A549 (cell line): ENCODE measurements at regions not wholly inside any gene's neighbourhood (a gene's known extent, or its start where the extent isn't known, plus 50 kb on each side); places are given as distances from the start of the nearest gene placed in this dataset.

Experiments used
- CHD2 ChIP-seq: fragments of 150-350 bp; IDR thresholded peaks from 2 replicates; pipeline ENCODE4 v1.6.1; 2014; ENCODE audit warnings: low read length; ENCODE audit not compliant: partially characterized antibody
- CTCF ChIP-seq: fragments of >200 bp; sonication (Bioruptor Twin); formaldehyde crosslinking; IDR thresholded peaks from 3 replicates; pipeline ENCODE4 v1.5.1; 2016
- EP300 ChIP-seq, 2 experiments: fragments of >200 bp; sonication (Bioruptor Twin); formaldehyde crosslinking; IDR thresholded peaks; 2 replicates in 1 of 2; 3 replicates in 1 of 2; pipeline ENCODE4 v1.6.1; 2016 to 2017
- MAFK ChIP-seq: fragments of 450-650 bp; IDR thresholded peaks from 2 replicates; pipeline ENCODE4 v1.6.1; 2014; ENCODE audit not compliant: partially characterized antibody
- MAZ ChIP-seq: fragments of 150-350 bp; IDR thresholded peaks from 2 replicates; pipeline ENCODE4 v1.6.1; 2014; ENCODE audit warnings: antibody characterized with exemption, low read depth, low read length, borderline replicate concordance
- MYC ChIP-seq: IDR thresholded peaks from 2 replicates; pipeline ENCODE4 v1.6.1; 2012; ENCODE audit warnings: mild to moderate bottlenecking, inconsistent platforms, low read length, improper control_type of control experiment, borderline replicate concordance
- NPAS2 ChIP-seq: fragments of 250-450 bp; sonication (Bioruptor Pico); IDR thresholded peaks from 2 replicates; pipeline ENCODE4 v1.8.0; 2022; ENCODE audit warnings: mild to moderate bottlenecking, moderate library complexity, borderline replicate concordance
- NR3C1 ChIP-seq: fragments of >200 bp; sonication (Bioruptor Twin); formaldehyde crosslinking; IDR thresholded peaks from 3 replicates; pipeline ENCODE4 v1.6.1; 2017
- POLR2A ChIP-seq: IDR thresholded peaks from 2 replicates; pipeline ENCODE4 v1.6.1; 2012; ENCODE audit warnings: mild to moderate bottlenecking, low read length
- REST ChIP-seq: fragments of 200-600 bp; sonication (generic); IDR thresholded peaks from 2 replicates; pipeline ENCODE4 v1.6.1; 2016; ENCODE audit warnings: antibody characterized with exemption, mild to moderate bottlenecking, moderate library complexity
- TF ChIP-seq, protein P1 (sequence below): IDR thresholded peaks from 2 replicates; pipeline ENCODE4 v1.6.1; 2012

GRCh38 chr13:46479283-46479682, 73.7 kb upstream of the LRCH1 start:
- TF ChIP-seq, protein P1, sequence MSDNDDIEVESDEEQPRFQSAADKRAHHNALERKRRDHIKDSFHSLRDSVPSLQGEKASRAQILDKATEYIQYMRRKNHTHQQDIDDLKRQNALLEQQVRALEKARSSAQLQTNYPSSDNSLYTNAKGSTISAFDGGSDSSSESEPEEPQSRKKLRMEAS = no peak
- TF ChIP-seq CTCF = no peak
- TF ChIP-seq NR3C1 = no peak
- no peak for TF ChIP-seq POLR2A
- no peak for TF ChIP-seq EP300 (IDR thresholded peaks at IDR 0.05)
- no peak for TF ChIP-seq NPAS2 (CRISPR knock-in tag)
- no peak for TF ChIP-seq CHD2
- TF ChIP-seq MAFK = no peak
- TF ChIP-seq REST = no peak
- TF ChIP-seq MYC = no peak
- no peak for TF ChIP-seq MAZ
